ENCODE measurements at regions not wholly inside any gene's neighbourhood (a gene's known extent, or its start where the extent isn't known, plus 50 kb on each side); places are given as distances from the start of the nearest gene placed in this dataset.

- DNase-seq, result no peak
These were observed 653.4 kb downstream of the ANXA1 start for GRCh38 chr9:73805111-73805510.

- DNase-seq, result no peak
These were observed 654.3 kb downstream of the ANXA1 start for GRCh38 chr9:73805853-73806458.

GRCh38 chr9:73806876-73807275 is 655.2 kb downstream of the ANXA1 start:
- DNase-seq, result no peak

GRCh38 chr9:73807952-73808351 is 656.3 kb downstream of the ANXA1 start:
- no peak for DNase-seq

GRCh38 chr9:73810585-73811215 is 659.0 kb downstream of the ANXA1 start:
- no peak for DNase-seq

- no peak for DNase-seq
These were observed 661.9 kb downstream of the ANXA1 start for GRCh38 chr9:73813546-73813945.

GRCh38 chr9:73816905-73817304 is 665.2 kb downstream of the ANXA1 start:
- no peak for DNase-seq

- no peak for DNase-seq
These were observed 672.5 kb upstream of the RORB start for GRCh38 chr9:73824671-73825070.

GRCh38 chr9:73838871-73839270 is 658.3 kb upstream of the RORB start:
- no peak for DNase-seq

- no peak for DNase-seq
These were observed 657.7 kb upstream of the RORB start for GRCh38 chr9:73839471-73839870.

GRCh38 chr9:73841018-73841417 is 656.1 kb upstream of the RORB start:
- no peak for DNase-seq

- no peak for DNase-seq
These were observed 653.0 kb upstream of the RORB start for GRCh38 chr9:73844135-73844534.

GRCh38 chr9:73845539-73845938 is 651.6 kb upstream of the RORB start:
- DNase-seq, result no peak

- no peak for DNase-seq
These were observed 651.0 kb upstream of the RORB start for GRCh38 chr9:73845954-73846690.

GRCh38 chr9:73847536-73847935 is 649.6 kb upstream of the RORB start:
- DNase-seq, result no peak

GRCh38 chr9:73853549-73853948 is 643.6 kb upstream of the RORB start:
- no peak for DNase-seq

GRCh38 chr9:73855206-73855605 is 641.9 kb upstream of the RORB start:
- DNase-seq, result no peak

GRCh38 chr9:73863924-73864323 is 633.2 kb upstream of the RORB start:
- DNase-seq, result no peak

GRCh38 chr9:73866451-73866850 is 630.7 kb upstream of the RORB start:
- DNase-seq, result no peak

GRCh38 chr9:73869264-73869663 is 627.9 kb upstream of the RORB start:
- no peak for DNase-seq

- DNase-seq, result no peak
These were observed 625.5 kb upstream of the RORB start for GRCh38 chr9:73871636-73872035.

GRCh38 chr9:73872701-73873100 is 624.4 kb upstream of the RORB start:
- DNase-seq, result no peak

- no peak for DNase-seq
These were observed 617.0 kb upstream of the RORB start for GRCh38 chr9:73880101-73880500.

- no peak for DNase-seq
These were observed 608.1 kb upstream of the RORB start for GRCh38 chr9:73889023-73889422.

All from activated CD4-positive, CD25-positive, alpha-beta regulatory T cell (primary cell).